HG03095 (cell line): ENCODE measurements at regions not wholly inside any gene's neighbourhood (a gene's known extent, or its start where the extent isn't known, plus 50 kb on each side); places are given as distances from the start of the nearest gene placed in this dataset.
"Not testable (repeated sequence)": the region's sequence is repeated elsewhere in the genome, so short reads cannot be mapped to it uniquely, and the experiment has no call there.

Source experiments
- ATAC-seq: cut with Tn5 transposase; IDR thresholded peaks from one replicate; pipeline ENCODE4 v1.9.1; 2021; ENCODE audit warnings: moderate library complexity; ENCODE audit not compliant: unreplicated experiment

DNA sequence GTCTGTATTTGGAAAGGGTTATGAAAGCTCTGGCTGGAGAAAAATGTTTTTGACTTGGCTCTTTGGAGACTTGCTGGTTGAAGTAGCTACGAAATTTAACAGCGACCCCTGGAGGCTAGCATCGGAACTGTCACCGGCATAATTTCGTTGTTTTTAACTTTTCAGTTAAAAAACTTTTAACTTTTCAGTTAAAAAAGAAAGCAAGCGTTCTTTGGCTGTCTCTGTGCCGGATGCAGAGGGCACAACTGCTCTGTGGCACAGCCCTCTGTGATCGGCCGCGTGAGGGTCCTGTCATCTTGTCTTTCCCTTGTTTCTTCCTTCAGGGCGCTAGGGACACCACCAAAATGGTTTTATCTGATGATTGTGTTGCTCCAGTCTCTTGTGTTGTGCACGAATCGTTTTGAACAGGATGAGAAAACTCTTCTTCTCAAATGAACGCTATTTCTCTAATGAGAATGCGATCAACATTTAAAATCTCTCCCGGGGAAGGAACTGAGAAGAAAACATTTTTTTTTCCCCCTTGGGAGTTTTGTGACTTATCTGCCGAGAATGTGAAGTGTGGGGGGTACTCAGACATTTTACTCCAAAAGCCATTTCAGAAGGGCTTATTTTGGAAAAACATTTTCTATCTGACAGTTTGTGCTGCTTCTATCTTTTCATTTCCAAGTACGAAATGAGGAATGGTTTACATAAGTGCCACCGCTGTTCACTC, 57.1 kb downstream of the ADCYAP1 start:
- ATAC-seq = no peak

DNA sequence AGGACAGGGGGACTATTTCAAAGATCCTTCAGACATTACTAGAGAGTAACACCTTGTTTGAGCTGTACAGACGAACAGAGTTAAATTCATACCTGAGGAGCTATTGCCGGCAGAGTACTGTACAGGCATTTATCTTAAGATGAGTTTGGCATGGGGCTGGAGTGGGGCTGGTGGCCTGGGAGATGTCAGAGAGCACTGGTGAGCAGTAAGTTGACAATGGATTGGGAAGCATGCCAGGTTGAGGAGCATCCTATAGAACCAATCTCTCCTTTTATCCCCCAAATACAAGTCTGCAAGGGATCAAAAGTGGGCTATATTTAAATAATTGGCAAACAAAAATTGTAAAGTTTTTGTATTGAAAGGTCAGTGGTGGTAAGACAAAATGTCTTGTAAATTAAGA, 58.6 kb downstream of the ADCYAP1 start:
- no peak for ATAC-seq

DNA sequence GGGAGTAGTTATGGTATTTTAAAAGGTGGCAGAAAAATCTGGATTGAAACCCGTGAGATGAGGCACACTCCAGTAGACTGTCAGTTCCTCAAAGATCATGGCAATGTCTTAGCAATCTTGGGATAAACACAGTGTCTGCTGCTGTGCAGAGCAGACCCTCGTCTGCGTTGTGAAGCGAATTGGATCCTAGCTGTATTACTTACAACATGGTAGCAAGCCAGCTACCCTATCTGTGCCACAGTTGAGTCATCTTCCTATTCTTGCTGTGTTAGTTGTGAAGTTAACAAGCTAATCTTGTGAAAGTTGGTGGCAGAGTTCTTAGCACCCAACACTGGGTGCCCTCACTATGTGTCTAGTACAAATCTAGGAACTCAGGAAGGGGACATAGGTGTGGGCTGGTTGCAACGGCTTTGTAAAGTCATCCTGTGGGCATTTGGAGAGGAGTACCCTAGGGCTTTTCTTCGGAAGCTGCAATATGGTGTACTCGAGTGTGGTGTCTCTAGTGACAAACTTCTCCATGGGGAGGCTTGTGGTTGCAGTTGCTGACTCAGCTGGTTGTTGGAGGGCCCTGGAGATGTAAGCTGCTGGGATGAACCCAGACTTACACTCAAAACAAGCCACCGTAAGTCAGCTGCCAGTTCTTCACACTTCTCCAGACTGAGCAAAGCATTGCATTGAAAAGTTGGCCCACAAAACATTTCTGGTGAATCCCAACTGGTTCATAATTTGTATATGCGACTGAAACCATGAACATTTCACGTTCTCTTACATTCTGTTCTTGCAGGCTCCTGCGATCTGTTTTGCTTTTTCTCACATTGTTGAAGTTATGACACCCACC, 61.5 kb downstream of the ADCYAP1 start:
- no peak for ATAC-seq

DNA sequence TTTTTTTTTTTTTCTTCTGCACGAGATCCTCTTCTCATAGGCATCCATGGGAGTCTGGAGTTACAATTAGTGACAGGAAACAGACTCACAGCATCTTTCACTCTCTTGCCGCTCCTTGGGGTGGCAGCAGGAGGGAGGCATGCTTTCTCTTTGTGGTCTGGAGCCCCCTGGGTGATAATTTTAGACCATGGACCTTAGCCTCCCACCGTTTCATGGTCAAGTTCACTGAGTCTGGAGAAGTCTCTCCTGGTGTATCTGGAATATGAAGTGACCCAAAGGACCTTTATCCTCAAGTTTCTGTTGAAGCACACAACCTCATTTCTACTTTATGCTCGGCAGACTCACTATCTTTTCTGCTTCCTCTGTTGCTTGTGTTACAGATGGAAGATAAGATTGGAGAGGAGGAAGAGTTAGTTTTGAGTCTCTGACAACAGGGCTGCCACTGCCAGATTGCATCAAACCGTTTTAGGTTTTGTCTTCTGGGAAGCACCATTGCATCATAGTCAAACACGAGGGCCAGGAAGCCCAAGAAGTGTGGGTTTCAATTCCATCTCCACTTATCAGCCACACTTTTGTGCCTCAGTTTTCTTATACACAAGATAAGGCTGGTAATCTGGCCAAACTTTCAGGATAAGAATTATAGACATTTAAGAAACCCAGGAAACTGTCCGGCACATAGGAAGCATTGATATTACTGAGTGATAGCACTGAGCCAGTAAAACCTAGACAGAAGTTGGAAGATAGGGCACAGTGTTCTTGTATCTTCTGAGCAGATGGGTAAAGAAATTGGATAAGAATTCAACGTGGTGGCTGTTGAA, 62.3 kb downstream of the ADCYAP1 start:
- ATAC-seq = no peak

DNA sequence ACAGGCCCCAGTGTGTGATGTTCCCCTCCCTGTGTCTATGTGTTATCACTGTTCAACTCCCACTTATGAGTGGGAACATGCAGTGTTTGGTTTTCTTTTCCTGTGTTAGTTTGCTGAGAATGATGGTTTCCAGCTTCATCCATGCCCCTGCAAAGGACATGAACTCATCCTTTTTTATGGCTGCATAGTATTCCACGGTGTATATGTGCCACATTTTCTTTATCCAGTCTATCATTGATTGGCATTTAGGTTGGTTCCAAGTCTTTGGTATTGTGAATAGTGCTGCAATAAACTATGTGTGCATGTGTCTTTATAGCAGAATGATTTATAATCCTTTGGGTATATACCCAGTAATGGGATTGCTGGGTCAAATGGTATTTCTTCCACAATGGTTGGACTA, 64.2 kb downstream of the ADCYAP1 start:
- ATAC-seq = not testable (repeated sequence)

DNA sequence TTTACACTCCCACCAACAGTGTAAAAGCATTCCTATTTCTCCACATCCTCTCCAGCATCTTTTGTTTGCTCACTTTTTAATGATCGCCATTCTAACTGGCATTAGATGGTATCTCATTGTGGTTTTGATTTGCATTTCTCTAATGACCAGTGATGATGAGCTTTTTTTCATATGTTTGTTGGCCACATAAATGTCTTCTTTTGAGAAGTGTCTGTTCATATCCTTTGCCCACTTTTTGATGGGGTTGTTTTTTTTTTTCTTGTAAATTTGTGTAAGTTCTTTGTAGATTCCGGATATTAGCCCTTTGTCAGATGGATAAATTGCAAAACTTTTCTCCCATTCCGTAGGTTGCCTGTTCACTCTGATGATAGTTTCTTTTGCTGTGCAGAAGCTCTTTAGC, 64.6 kb downstream of the ADCYAP1 start:
- ATAC-seq = not testable (repeated sequence)

DNA sequence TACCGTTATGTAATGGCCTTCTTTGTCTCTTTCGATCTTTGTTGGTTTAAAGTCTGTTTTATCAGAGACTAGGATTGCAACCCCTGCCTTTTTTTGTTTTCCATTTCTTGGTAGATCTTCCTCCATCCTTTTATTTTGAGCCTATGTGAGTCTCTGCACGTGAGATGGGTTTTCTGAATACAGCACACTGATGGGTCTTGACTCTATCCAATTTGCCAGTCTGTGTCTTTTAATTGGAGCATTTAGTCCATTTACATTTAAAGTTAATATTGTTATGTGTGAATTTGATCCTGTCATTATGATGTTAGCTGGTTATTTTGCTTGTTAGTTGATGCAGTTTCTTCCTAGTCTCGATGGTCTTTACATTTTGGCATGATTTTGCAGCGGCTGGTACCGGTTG, 69.9 kb downstream of the ADCYAP1 start:
- not testable (repeated sequence) for ATAC-seq

DNA sequence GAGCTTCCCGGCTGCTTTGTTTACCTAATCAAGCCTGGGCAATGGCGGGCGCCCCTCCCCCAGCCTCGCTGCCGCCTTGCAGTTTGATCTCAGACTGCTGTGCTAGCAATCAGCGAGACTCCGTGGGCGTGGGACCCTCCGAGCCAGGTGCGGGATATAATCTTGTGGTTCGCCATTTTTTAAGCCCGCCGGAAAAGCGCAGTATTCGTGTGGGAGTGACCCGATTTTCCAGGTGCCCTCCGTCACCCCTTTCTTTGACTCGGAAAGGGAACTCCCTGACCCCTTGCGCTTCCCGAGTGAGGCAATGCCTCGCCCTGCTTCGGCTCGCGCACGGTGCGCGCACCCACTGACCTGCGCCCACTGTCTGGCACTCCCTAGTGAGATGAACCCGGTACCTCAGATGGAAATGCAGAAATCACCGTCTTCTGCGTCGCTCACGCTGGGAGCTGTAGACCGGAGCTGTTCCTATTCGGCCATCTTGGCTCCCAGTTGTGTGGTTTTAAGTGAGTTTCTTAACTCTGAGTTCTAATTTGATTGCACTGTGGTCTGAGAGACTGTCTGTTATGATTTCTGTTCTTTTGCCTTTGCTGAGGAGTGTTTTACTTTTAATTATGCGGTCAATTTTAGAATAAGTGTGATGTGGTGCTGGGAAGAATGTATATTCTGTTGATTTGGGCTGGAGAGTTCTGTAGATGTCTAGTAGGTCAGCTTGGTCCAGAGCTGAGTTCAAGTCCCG, 71.9 kb downstream of the ADCYAP1 start:
- not testable (repeated sequence) for ATAC-seq

DNA sequence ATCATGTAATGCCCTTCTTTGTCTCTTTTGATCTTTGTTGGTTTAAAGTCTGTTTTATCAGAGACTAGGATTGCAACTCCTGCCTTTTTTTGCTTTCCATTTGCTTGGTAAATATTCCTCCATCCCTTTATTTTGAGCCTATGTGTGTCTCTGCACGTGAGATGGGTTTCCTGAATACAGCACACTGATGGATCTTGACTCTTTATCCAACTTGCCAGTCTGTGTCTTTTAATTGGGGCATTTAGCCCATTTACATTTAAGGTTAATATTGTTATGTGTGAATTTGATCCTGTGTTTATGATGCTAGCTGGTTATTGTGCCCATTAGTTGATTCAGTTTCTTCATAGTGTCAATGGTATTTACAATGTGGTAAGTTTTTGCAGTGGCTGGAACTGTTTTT, 72.7 kb downstream of the ADCYAP1 start:
- not testable (repeated sequence) for ATAC-seq

DNA sequence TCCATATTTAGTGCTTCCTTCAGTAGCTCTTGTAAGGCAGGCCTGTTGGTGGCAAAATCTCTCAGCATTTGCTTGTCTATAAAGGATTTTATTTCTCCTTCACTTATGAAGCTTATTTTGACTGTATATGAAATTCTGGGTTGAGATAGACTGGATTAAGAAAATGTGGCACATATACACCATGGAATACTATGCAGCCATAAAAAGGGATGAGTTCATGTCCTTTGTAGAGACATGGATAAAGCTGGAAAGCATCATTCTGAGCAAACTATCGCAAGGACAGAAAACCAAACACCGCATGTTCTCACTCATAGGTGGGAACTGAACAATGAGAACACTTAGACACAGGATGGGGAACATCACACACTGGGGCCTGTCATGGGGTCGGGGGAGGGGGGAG, 73.1 kb downstream of the ADCYAP1 start:
- ATAC-seq = not testable (repeated sequence)

DNA sequence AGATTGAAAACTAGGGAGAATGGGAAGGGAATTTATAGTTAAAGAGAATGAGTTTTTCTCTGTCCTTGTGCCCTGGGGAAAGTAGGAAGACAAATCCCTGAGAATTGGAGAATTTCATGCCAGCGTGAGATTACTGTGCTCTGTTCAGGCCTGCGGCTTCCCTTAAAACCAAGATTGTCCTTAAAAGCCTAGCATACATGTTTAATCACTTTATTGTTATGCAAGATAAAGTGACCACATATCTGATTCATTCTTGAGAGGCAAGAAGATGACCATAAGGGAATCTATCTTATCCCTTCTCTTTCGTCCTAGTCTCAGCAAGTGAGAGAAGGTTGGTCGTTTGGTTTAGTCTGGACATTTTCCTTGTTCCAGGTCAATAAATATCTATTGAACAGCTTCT, 75.9 kb downstream of the ADCYAP1 start:
- ATAC-seq = no peak

DNA sequence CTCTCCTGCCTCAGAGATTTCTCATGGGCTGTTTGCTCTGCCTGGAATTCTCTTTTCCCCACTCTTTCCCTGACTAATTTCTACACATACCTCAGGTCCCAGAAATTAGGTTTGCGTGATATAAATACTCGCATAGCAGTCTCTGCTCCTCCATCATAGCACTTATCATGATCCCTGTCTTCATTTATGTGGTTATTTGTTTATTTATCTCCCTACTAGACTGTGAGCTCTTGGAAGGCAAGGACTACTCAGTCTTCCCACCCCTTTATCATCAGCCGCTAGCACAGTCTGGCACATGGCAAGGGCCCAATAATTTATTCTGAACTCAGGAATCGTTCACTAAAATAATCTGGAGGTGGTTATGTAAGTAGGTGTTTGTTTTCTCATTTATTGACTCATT, 79.3 kb downstream of the ADCYAP1 start:
- ATAC-seq = no peak

DNA sequence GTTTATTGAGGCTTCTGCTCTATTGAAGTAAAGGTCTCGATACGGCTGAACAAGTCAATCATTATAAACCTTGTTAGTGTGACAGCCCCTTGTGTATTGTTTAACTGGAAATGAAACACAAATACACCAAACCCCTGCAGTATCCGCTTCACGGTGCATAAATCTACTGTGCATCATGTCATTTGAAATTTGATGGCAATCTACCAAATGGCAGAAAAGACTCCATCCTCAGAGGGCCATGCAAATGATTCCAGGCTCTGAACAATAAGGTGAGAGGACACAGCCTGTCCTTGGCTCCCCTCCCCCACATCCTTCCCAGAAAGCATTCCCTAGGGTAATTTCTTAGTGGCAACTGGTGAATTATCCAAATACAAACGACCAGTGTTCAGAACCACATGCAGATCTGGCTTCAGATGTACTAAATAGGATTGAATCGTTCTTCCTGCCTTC, 80.6 kb downstream of the ADCYAP1 start:
- no peak for ATAC-seq

DNA sequence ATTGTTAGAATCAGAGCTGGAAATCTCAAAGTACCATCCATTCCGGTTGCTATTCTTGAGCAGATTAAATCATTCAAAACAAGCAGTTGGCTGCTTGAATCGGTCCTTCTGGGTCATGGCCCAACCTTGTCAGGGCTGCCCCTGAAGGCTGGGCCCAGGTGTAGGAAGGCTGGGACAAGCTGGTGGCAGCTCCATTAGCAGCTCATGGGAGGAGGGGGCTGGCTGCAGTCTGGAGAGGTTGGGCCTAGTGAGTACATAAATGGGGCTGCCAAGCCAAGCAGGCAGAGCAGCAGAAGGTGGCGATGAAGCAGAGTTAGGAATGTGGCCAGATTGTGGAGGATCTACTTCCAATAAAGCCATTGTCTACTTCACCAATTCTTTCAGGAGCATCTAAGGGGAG, 81.4 kb downstream of the ADCYAP1 start:
- no peak for ATAC-seq

DNA sequence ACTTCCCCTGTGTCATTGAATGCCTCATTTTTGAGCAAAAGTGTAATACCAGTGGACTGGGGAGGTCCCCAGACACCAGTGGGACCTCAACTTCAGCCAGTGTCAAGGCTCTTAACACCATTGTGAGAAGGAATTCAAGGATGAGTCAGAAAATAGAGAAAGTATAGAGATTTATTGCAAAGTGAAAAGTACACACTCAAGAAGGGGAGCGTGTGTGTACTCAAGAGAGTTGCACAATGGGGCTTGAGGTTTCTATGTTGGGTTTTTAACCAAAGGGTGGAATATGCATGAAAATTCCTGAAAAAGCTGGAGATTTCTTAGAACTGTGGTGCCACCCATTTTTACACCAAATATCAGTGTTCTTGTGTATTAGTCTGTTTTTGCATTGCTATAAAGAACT, 81.9 kb downstream of the ADCYAP1 start:
- ATAC-seq = no peak

DNA sequence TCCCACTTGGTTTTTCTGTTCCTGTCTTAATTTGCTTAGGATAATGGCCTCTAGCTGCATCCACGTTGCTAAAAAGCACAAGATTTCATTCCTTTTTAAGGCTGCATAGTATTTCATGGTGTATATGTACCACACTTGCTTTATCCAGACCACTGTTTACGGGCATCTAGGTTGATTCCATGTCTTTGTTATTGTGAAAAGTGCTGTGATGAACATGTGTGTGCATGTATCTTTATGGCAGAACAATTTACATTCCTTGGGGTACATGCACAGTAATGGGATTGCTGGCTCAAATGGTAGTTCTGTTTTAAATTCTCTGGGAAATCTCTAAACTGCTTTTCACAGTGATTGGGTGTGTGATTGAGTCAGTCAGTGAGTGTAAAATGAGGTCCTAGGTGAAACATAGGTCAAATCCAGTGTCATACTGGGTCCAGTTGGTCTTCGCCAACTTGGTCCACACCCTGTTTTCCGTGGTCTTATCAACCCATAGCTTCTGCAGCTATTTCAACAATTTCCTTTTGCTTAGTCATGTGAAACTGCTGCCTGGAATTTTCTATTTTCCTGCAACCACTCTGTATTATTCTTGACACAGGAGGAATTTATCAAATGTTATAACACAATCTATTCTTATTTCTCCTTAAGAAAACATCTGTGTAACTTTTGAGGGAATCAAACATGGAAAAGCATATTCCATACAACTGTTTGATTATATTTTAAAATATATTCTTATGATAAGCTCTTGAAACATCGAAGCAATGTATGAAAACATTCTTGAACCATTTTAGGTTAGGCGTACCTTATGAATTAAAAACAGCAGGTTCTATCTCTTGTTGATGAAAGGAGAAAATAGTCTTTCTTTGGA, 82.9 kb downstream of the ADCYAP1 start:
- ATAC-seq = no peak

DNA sequence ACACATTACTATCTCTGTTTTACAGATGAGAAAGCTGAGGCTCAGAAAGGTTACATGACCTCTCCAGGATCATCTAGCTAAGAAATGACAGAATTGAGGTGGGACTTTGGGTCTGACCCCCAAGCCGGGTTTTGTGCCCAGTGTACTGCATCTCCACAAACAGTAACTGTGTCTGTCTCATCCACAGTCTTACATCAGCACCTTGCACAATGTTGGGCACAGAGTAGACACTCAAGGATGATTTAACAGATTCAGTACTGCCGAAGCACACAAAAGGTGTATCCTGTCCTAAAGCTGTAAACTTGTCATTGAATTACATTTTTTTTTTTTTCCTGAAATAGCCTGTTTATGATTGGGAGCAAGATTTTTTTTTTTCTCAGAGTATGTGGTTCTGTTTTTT, 84.8 kb downstream of the ADCYAP1 start:
- ATAC-seq = no peak

DNA sequence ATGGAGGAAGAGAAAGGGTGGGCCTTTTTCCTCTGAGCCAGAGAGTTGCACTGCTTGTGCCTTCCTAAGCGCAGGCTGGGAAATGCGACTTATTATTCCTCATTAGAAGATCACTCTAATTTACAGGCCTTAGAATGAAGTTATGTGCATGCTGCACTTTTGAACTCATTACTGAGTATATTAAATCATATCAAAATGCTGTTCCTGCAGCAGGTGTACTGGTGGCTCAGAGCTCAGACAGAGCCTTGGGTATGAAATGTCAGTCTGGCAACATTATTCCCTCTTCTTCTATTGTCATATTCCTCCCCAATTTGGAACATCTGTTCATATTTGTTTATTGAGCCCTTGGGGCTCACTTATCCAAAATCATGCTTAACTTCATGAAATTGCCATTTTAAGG, 85.5 kb downstream of the ADCYAP1 start:
- ATAC-seq = no peak

DNA sequence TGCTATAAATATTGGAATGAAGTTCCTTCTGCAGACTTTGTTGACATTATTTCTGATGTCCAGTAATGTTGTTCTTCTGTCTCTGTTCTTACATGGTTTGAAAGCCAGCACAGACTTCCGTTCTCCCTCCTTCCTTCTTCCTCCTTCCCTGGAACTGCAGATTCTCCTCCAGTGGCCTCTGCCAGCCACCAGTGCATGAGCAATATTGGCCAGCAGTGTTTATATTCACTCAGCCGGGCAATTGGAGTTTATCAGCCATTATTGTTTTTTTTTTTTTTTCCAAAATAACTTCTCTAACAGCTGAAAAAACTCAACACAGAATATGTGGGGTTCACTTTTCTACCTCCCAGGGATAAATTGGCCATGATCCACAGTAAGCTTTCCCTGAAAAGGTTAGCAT, 86.8 kb downstream of the ADCYAP1 start:
- ATAC-seq = no peak

DNA sequence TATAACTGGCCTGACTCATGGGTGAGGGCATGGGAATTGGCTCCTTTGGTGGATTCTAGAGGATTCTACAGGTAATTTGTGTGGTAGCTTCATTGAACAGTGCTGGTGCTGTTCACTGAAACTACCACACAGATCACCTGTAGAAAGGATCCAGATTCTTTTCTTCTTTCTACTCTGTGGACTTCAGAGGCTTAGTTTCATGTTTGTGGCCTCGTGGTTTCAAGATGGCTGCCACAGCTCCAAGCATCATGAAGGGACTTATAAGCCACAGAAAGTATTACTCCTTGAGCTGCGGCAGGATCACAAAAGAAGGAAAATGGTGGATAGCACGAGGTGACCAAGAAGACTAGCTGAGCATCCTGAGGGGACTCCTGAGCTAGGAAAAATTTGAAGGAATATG, 88.9 kb downstream of the ADCYAP1 start:
- ATAC-seq = no peak
